ENCODE measurements at regions not wholly inside any gene's neighbourhood (a gene's known extent, or its start where the extent isn't known, plus 50 kb on each side); places are given as distances from the start of the nearest gene placed in this dataset.

DNA sequence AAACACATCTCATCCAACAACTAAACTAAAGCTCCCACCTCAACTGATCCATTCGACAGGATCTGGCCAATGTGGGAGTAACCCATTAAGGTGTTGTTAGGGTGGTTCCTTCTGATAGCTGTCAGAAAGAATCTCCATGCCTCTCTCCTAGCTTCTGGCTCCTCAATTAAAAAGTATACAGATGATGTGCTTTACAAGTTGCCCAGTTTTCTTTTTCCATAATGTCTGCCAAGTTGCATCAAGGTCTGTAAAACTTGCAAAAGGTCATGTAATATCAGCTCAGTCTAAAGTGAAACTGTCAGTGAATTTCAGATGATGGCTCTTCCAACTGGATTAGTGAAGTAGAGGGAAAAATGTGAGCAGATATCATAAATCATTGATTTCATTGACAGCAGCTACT, 191.8 kb downstream of the RAB28 start:
- H2BK20ac ChIP-seq (ENCODE audit: low read length) = no peak overlapping the region
- DNase-seq (ENCODE audit: low read depth in 1 of 2, low spot score in 2 of 2) (no peak), FAIRE-seq (no peak)
- no peaks in the 10 kb centered on the region for H3K36me3 ChIP-seq (ENCODE audit: control insufficient read depth in 2 of 4, insufficient read depth in 4 of 4, low read length in 3 of 4)
- H3K4me1 ChIP-seq (replicated peaks in 1 of 4; ENCODE audit: control insufficient read depth in 3 of 4, insufficient read depth in 4 of 4, low read length in 3 of 4) = no peaks in the 10 kb centered on the region
- no peaks in the 10 kb centered on the region for H3K27me3 ChIP-seq (replicated peaks in 1 of 4; ENCODE audit: control insufficient read depth in 3 of 4, extremely low read depth in 1 of 4, insufficient read depth in 3 of 4, low read length in 3 of 4)
- H3K4me2 ChIP-seq (ENCODE audit: insufficient read depth in 1 of 2, low read depth in 2 of 2, low read length in 2 of 2) = no peak overlapping the region
- no peaks in the 10 kb centered on the region for H4K20me1 ChIP-seq (replicated peaks in 1 of 2; ENCODE audit: control insufficient read depth in 1 of 2, insufficient read depth in 2 of 2, low read length in 2 of 2)
- no peak overlapping the region for H3K4ac ChIP-seq (replicated peaks; ENCODE audit: insufficient read length, low read depth, low read length)
- no peak overlapping the region for H2BK5ac ChIP-seq (ENCODE audit: low read depth, low read length)
- no peak overlapping the region for H3K27ac ChIP-seq (ENCODE audit: low read depth, low read length)
- no peak overlapping the region for H3K23ac ChIP-seq (ENCODE audit: insufficient read length)
- H3K79me1 ChIP-seq (ENCODE audit: low read depth, low read length) = no peaks in the 10 kb centered on the region
- WGBS, 2 experiments (ENCODE audit: extremely low coverage in 1 of 2, insufficient coverage in 1 of 2, insufficient read length in 1 of 2, insufficient replicate concordance in 2 of 2, low coverage in 1 of 2, low lambda C conversion rate in 2 of 2, missing lambda C conversion rate in 1 of 2) = 91% methylated on average over 1 of the region's 1 CpG; no CpG with 5 or more reads in 1 of the 2 experiments
- H3K14ac ChIP-seq (ENCODE audit: insufficient read length) = no peak overlapping the region
- no peak overlapping the region for H2BK120ac ChIP-seq (replicated peaks; ENCODE audit: low read depth, low read length)
- H2AFZ ChIP-seq (ENCODE audit: low read length) = no peak overlapping the region
- no peak overlapping the region for H3K18ac ChIP-seq (ENCODE audit: extremely low read depth, low read length)
- H2BK15ac ChIP-seq (ENCODE audit: low read length) = no peak overlapping the region
- H2BK12ac ChIP-seq (ENCODE audit: low read depth, low read length) = no peak overlapping the region
- TF ChIP-seq BCL11A (IDR thresholded peaks at IDR 0.05; ENCODE audit: low read depth in 2 of 2, low read length in 2 of 2) (no peak), POU5F1 (IDR thresholded peaks at IDR 0.05; ENCODE audit: low read depth, low read length) (no peak), RNF2 (IDR thresholded peaks at IDR 0.05; ENCODE audit: borderline replicate concordance, low read depth, low read length, missing control alignments, poor library complexity, severe bottlenecking) (no peak), CBX8 (IDR thresholded peaks at IDR 0.05; ENCODE audit: borderline replicate concordance, low read depth, low read length) (no peak), CEBPB (IDR thresholded peaks at IDR 0.05; ENCODE audit: low read depth, low read length) (no peak), SAP30 (IDR thresholded peaks at IDR 0.05; ENCODE audit: insufficient read depth, insufficient replicate concordance, low read length) (no peak), SIRT6 (IDR thresholded peaks at IDR 0.05; ENCODE audit: low read length) (no peak)
- TF ChIP-seq, protein P1, sequence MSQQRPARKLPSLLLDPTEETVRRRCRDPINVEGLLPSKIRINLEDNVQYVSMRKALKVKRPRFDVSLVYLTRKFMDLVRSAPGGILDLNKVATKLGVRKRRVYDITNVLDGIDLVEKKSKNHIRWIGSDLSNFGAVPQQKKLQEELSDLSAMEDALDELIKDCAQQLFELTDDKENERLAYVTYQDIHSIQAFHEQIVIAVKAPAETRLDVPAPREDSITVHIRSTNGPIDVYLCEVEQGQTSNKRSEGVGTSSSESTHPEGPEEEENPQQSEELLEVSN (IDR thresholded peaks at IDR 0.05) = no peak
- no peak overlapping the region for H3K56ac ChIP-seq (replicated peaks; ENCODE audit: insufficient read length, low read depth, low read length)
- ChIA-PET CTCF (ENCODE audit: partially characterized antibody) (interaction anchor here (0.5 to 1.7 kb wide), 4 partner anchors 9 to 117 kb away, joined by 3 to 4 read pairs (median 4); no protein-coding TSS in a partner anchor), POLR2A (ENCODE audit: partially characterized antibody) (no interaction called here)
- no peaks in the 10 kb centered on the region for H3K79me2 ChIP-seq (ENCODE audit: control insufficient read depth in 1 of 2, insufficient read depth in 2 of 2, low read length in 2 of 2)
- no peak overlapping the region for H2AK5ac ChIP-seq (ENCODE audit: low read depth, low read length)
- no peak overlapping the region for H3K9ac ChIP-seq (replicated peaks in 1 of 4; ENCODE audit: extremely low read depth in 1 of 4, low read depth in 3 of 4, low read length in 3 of 4)
- no peak overlapping the region for H4K8ac ChIP-seq (ENCODE audit: extremely low read depth, insufficient read depth, low read length)
- H3K9me3 ChIP-seq (ENCODE audit: insufficient read depth in 2 of 2, low read depth in 1 of 2, low read length in 1 of 2) = peaks cover 3 to 5% of the 10 kb centered on the region in 2 experiments; a peak in 2 of 4 replicates
- no peak overlapping the region for H4K5ac ChIP-seq (ENCODE audit: insufficient read length, low read depth, low read length)
- H3K4me3 ChIP-seq (ENCODE audit: extremely low read depth in 1 of 4, insufficient read depth in 2 of 4, low read depth in 3 of 4, low read length in 4 of 4) = no peak overlapping the region
- no peak overlapping the region for H4K91ac ChIP-seq (replicated peaks; ENCODE audit: insufficient read length, low read length)
- H3K23me2 ChIP-seq (ENCODE audit: low read depth, low read length) = no peaks in the 10 kb centered on the region
